ENCODE measurements at regions not wholly inside any gene's neighbourhood (a gene's known extent, or its start where the extent isn't known, plus 50 kb on each side); places are given as distances from the start of the nearest gene placed in this dataset.
A peak's percentile ranks its signal among the peaks of the same experiment; 100 is the strongest.

DNA sequence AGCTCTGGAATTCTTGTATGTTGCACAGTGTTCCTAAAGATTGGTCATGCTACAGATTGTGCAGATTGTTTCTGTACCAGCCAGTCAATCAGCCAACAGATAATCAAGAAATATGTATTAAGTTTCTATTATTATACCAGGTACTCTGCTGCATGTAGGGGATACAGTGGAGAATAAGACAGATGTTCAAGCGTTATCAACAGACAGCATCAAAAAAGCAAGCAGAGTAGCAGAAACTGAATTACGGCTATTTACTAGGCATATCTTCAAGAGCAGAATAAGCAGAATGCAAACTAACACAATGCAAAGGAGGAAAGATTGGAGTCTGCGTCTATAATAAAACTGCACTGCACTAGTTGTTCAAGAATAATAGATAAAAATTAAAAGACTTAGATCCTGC, 278.6 kb downstream of the ETS1 start:
- FAIRE-seq (no peak), DNase-seq (ENCODE audit: insufficient read length, low spot score) (no peak)
- TF ChIP-seq PAX5 (IDR thresholded peaks at IDR 0.05; ENCODE audit: insufficient read depth, low read length, severe bottlenecking): no peak
- TF ChIP-seq POLR2AphosphoS5 (IDR thresholded peaks at IDR 0.05; ENCODE audit: low read depth, low read length): no peak
- TF ChIP-seq POLR2A (IDR thresholded peaks at IDR 0.05; ENCODE audit: low read depth, low read length): no peak
- TF ChIP-seq SPI1 (IDR thresholded peaks at IDR 0.05; ENCODE audit: low read depth, low read length): no peak
- no peak for TF ChIP-seq TAF1 (IDR thresholded peaks at IDR 0.05; ENCODE audit: low read depth, low read length)
- TF ChIP-seq POU2F2 (IDR thresholded peaks at IDR 0.05; ENCODE audit: low read depth, low read length): no peak

DNA sequence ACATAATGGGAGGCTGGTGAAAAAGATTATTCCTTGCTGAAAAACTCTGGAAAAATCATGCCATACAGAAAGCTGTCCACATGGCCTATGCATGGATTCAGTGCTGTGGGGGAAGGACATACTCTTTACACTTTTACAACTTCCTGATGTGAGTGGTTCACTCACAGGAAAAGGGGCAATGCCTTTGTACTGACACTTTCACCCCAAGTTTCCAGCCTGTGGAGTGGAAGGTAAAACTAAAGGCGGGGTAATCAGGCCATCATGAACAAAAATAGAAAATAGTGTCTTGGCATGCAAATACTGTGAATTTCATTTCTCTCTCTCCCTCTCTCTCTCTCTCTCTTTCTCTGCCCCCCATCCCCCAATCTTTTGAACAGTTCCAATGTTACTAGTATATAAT, 281.8 kb downstream of the ETS1 start:
- TF ChIP-seq POU2F2 (IDR thresholded peaks at IDR 0.05; ENCODE audit: low read depth, low read length): peak; percentile 45; the same call in 1 of the 2 replicates
- TF ChIP-seq POLR2A (IDR thresholded peaks at IDR 0.05; ENCODE audit: low read depth, low read length): no peak
- DNase-seq (ENCODE audit: insufficient read length, low spot score): no peak
- FAIRE-seq: no peak

GRCh38 chr11:128304666-128305485, 282.5 kb downstream of the ETS1 start:
- TF ChIP-seq TAF1 (IDR thresholded peaks at IDR 0.05; ENCODE audit: low read depth, low read length): no peak
- FAIRE-seq (peak; percentile 55), DNase-seq (ENCODE audit: insufficient read length, low spot score) (no peak)

- FAIRE-seq (peak; percentile 67), DNase-seq (ENCODE audit: insufficient read length, low spot score) (no peak)
- no peak for TF ChIP-seq POLR2A (IDR thresholded peaks at IDR 0.05; ENCODE audit: low read depth, low read length)
- no peak for TF ChIP-seq TAF1 (IDR thresholded peaks at IDR 0.05; ENCODE audit: low read depth, low read length)
- no peak for TF ChIP-seq POU2F2 (IDR thresholded peaks at IDR 0.05; ENCODE audit: low read depth, low read length)
- TF ChIP-seq SPI1 (IDR thresholded peaks at IDR 0.05; ENCODE audit: low read depth, low read length): no peak
Observed at GRCh38 chr11:128304116-128304515, 283.2 kb downstream of the ETS1 start.

DNA sequence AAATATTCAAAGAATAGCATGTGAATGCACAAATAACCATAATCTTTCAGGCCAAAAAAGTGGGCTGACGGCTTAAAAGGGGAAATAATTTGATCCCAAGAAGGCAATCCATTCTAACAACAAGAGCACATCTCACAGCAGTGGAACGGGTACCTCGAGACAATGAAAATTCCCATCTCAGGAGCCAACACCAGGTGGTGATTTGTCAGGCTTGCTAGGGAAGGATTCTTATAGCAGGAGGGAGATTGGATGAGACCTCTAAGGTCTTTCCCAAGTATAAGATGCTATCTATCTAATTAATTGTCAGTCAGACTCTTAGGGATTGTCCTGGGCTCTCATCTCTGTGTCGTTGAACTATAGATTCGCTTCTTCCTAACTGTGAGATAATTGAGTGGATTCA, 284.0 kb downstream of the ETS1 start:
- FAIRE-seq: no peak
- TF ChIP-seq PAX5 (IDR thresholded peaks at IDR 0.05; ENCODE audit: insufficient read depth, low read length, severe bottlenecking): no peak
- no peak for DNase-seq (ENCODE audit: insufficient read length, low spot score)

- peak; percentile 93 for FAIRE-seq
- DNase-seq (ENCODE audit: insufficient read length, low spot score): no peak
- TF ChIP-seq POLR2A (IDR thresholded peaks at IDR 0.05; ENCODE audit: low read depth, low read length) (no peak), PAX5 (IDR thresholded peaks at IDR 0.05; ENCODE audit: insufficient read depth, low read length, severe bottlenecking) (no peak), SPI1 (IDR thresholded peaks at IDR 0.05; ENCODE audit: low read depth, low read length) (0 out of 2 replicates have a peak, but pooled peaks have one; percentile 31)
Observed at GRCh38 chr11:128302425-128303186, 284.8 kb downstream of the ETS1 start.

GRCh38 chr11:128301756-128302155, 285.6 kb downstream of the ETS1 start:
- TF ChIP-seq POU2F2 (IDR thresholded peaks at IDR 0.05; ENCODE audit: low read depth, low read length) (no peak), TAF1 (IDR thresholded peaks at IDR 0.05; ENCODE audit: low read depth, low read length) (no peak), PAX5 (IDR thresholded peaks at IDR 0.05; ENCODE audit: insufficient read depth, low read length, severe bottlenecking) (no peak), POLR2AphosphoS5 (IDR thresholded peaks at IDR 0.05; ENCODE audit: low read depth, low read length) (no peak), SPI1 (IDR thresholded peaks at IDR 0.05; ENCODE audit: low read depth, low read length) (no peak), POLR2A (IDR thresholded peaks at IDR 0.05; ENCODE audit: low read depth, low read length) (no peak)
- no peak for DNase-seq (ENCODE audit: insufficient read length, low spot score)
- FAIRE-seq: peak; percentile 76

- FAIRE-seq (no peak), DNase-seq (ENCODE audit: insufficient read length, low spot score) (no peak)
- TF ChIP-seq SPI1 (IDR thresholded peaks at IDR 0.05; ENCODE audit: low read depth, low read length): no peak
- no peak for TF ChIP-seq POLR2A (IDR thresholded peaks at IDR 0.05; ENCODE audit: low read depth, low read length)
- no peak for TF ChIP-seq POU2F2 (IDR thresholded peaks at IDR 0.05; ENCODE audit: low read depth, low read length)
- TF ChIP-seq PAX5 (IDR thresholded peaks at IDR 0.05; ENCODE audit: insufficient read depth, low read length, severe bottlenecking): no peak
- TF ChIP-seq TAF1 (IDR thresholded peaks at IDR 0.05; ENCODE audit: low read depth, low read length): no peak
- no peak for TF ChIP-seq POLR2AphosphoS5 (IDR thresholded peaks at IDR 0.05; ENCODE audit: low read depth, low read length)
Observed at GRCh38 chr11:128300785-128301184, 286.6 kb downstream of the ETS1 start.

DNA sequence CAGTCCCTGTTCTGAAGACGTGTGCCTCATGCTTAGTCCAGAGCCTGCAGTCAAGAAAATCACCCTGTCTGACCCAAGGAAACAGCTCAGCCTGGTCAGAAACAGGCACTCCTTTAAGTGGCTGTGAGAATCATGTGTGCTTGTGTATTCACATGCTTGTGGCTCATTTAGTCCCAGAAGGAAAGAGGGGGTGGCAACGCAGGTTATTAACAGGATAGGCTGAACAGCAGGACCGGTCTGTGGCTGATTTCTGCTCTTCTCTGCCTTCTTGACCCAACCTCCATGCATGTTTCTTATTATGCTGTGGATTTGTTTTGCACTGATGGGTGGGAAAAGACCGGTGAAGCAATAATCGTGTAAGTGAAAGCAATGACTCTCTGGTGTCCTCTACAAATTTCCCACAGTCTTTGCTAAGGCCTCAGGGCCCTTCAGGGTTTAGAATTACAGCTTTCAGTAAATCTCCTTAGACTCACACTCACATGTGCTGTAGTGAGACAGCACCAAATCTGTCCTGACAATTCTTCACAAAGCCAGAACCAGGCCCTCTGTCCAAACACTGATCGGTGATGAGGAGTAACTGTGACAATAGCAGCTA, 288.1 kb downstream of the ETS1 start:
- FAIRE-seq (no peak), DNase-seq (ENCODE audit: insufficient read length, low spot score) (no peak)
- TF ChIP-seq SPI1 (IDR thresholded peaks at IDR 0.05; ENCODE audit: low read depth, low read length): no peak
- TF ChIP-seq POLR2A (IDR thresholded peaks at IDR 0.05; ENCODE audit: low read depth, low read length): no peak; the same call in 1 of the 2 replicates
- no peak for TF ChIP-seq POU2F2 (IDR thresholded peaks at IDR 0.05; ENCODE audit: low read depth, low read length)
- TF ChIP-seq POLR2AphosphoS5 (IDR thresholded peaks at IDR 0.05; ENCODE audit: low read depth, low read length): no peak; the same call in 1 of the 2 replicates
- no peak for TF ChIP-seq PAX5 (IDR thresholded peaks at IDR 0.05; ENCODE audit: insufficient read depth, low read length, severe bottlenecking)
- TF ChIP-seq TAF1 (IDR thresholded peaks at IDR 0.05; ENCODE audit: low read depth, low read length): no peak

GRCh38 chr11:128298271-128298670, 289.1 kb downstream of the ETS1 start:
- no peak for TF ChIP-seq POU2F2 (IDR thresholded peaks at IDR 0.05; ENCODE audit: low read depth, low read length)
- no peak for TF ChIP-seq POLR2AphosphoS5 (IDR thresholded peaks at IDR 0.05; ENCODE audit: low read depth, low read length)
- 0 out of 2 replicates have a peak, but pooled peaks have one; percentile 4 for TF ChIP-seq SPI1 (IDR thresholded peaks at IDR 0.05; ENCODE audit: low read depth, low read length)
- no peak for DNase-seq (ENCODE audit: insufficient read length, low spot score)
- FAIRE-seq: no peak

Data from GM12891 (cell line).